PFSK-1 (cell line): ENCODE measurements at regions not wholly inside any gene's neighbourhood (a gene's known extent, or its start where the extent isn't known, plus 50 kb on each side); places are given as distances from the start of the nearest gene placed in this dataset.

Experiments used
- POLR2AphosphoS5 ChIP-seq: IDR thresholded peaks from 2 replicates; pipeline ENCODE4 v1.6.1; 2012; ENCODE audit warnings: low read depth, mild to moderate bottlenecking, control low read depth, low read length, moderate library complexity
- TAF1 ChIP-seq: IDR thresholded peaks from 2 replicates; pipeline ENCODE4 v1.6.1; 2012; ENCODE audit warnings: low read length, control low read depth, borderline replicate concordance; ENCODE audit not compliant: insufficient read depth
- TF ChIP-seq, protein P1 (sequence below), 2 experiments: IDR thresholded peaks; 2 replicates each; pipeline versions ENCODE4 v1.6.1 to v1.8.0; 2011 to 2012; ENCODE audit warnings: low read depth in 2 of 2, low read length in 2 of 2, control low read depth in 1 of 2, inconsistent platforms in 1 of 2, mild to moderate bottlenecking in 1 of 2, moderate library complexity in 1 of 2; ENCODE audit not compliant: insufficient read depth in 1 of 2

DNA sequence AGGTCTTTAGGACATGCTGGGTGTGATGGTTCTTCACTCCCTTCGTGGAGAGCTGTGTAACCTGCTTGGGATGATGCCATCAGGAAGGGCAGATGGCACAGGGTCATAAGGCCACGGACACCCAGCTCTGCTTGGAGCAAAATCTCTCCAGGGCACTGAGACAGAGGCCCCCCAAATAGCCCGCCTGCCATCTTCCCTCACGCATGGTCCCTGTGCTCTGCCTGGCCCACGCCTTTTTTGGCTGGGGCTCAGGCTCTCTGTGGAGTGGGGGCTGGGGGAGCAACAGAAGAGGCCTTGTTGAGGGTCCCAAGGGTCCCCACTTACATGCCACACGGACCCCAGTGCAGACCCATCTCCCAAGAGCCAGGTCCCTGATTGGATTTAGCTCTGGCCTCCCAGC lies 93.3 kb upstream of the RET start:
- TF ChIP-seq POLR2AphosphoS5, result no peak
- TF ChIP-seq, protein P1, sequence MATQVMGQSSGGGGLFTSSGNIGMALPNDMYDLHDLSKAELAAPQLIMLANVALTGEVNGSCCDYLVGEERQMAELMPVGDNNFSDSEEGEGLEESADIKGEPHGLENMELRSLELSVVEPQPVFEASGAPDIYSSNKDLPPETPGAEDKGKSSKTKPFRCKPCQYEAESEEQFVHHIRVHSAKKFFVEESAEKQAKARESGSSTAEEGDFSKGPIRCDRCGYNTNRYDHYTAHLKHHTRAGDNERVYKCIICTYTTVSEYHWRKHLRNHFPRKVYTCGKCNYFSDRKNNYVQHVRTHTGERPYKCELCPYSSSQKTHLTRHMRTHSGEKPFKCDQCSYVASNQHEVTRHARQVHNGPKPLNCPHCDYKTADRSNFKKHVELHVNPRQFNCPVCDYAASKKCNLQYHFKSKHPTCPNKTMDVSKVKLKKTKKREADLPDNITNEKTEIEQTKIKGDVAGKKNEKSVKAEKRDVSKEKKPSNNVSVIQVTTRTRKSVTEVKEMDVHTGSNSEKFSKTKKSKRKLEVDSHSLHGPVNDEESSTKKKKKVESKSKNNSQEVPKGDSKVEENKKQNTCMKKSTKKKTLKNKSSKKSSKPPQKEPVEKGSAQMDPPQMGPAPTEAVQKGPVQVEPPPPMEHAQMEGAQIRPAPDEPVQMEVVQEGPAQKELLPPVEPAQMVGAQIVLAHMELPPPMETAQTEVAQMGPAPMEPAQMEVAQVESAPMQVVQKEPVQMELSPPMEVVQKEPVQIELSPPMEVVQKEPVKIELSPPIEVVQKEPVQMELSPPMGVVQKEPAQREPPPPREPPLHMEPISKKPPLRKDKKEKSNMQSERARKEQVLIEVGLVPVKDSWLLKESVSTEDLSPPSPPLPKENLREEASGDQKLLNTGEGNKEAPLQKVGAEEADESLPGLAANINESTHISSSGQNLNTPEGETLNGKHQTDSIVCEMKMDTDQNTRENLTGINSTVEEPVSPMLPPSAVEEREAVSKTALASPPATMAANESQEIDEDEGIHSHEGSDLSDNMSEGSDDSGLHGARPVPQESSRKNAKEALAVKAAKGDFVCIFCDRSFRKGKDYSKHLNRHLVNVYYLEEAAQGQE (IDR thresholded peaks at IDR 0.05; ENCODE audit: insufficient read depth in 1 of 2, low read depth in 2 of 2, low read length in 2 of 2), result no peak
- TF ChIP-seq TAF1, result no peak
